HCT116 (cell line): ENCODE measurements at regions not wholly inside any gene's neighbourhood (a gene's known extent, or its start where the extent isn't known, plus 50 kb on each side); places are given as distances from the start of the nearest gene placed in this dataset.

Source experiments
- ATAC-seq: fragments of 200-7000 bp; cut with Tn5 transposase; 2 replicates; pipeline ENCODE4 v1.9.1; 2020; ENCODE audit warnings: mild to moderate bottlenecking, moderate library complexity
- BruUV-seq: library from RNA; stranded (reverse); fragments of 400-500 nt; replicated peaks from 2 replicates; lab custom pipeline; 2021; lab: Mats Ljungman, UMichigan
- CTCF ChIA-PET: fragments of 300-600 bp; sonication (Branson Sonifier 250); formaldehyde crosslinking; loops from one replicate; lab custom pipeline; 2021; ENCODE audit warnings: antibody characterized with exemption; lab: Charles Lee
- POLR2A ChIA-PET: fragments of 300-600, 350-600 bp; sonication (Branson Sonifier 250); formaldehyde crosslinking; loops from one replicate; lab custom pipeline; 2021; ENCODE audit warnings: antibody characterized with exemption; lab: Charles Lee
- RAD21 ChIA-PET, 2 experiments: fragments of 300-600 bp; sonication (Branson Sonifier 250); formaldehyde crosslinking; loops; one replicate each; lab custom pipeline; 2023; ENCODE audit warnings: low total read pairs in 2 of 2; ENCODE audit not compliant: uncharacterized antibody in 2 of 2, unreplicated experiment in 2 of 2, low non-redundant PET in 1 of 2; lab: Charles Lee
- DNase-seq: peaks from one replicate; pipeline ENCODE4 v3.0.0-alpha.2; 2010; ENCODE audit warnings: low read depth, low spot score
- H2AFZ ChIP-seq: fragments of 200-600 bp; shearing (Covaris generic), sonication (generic); 2 replicates; pipeline ENCODE4 v1.6.1; 2017; ENCODE audit warnings: low read depth, mixed run types, mixed read lengths, antibody characterized with exemption, low read length; ENCODE audit not compliant: poor library complexity, severe bottlenecking
- H3K27ac ChIP-seq: 2 replicates; pipeline ENCODE4 v1.5.1; 2012; ENCODE audit warnings: low read depth, low read length
- H3K27me3 ChIP-seq: fragments of 200-600 bp; sonication (generic); 2 replicates; pipeline ENCODE4 v1.6.1; 2016; ENCODE audit warnings: mixed run types, low read length, mixed read lengths; ENCODE audit not compliant: insufficient read depth
- H3K36me3 ChIP-seq, 2 experiments: fragments of 200-500 bp in 1 of 2; fragments of 200-600 bp in 1 of 2; sonication (Bioruptor generic) in 1 of 2; sonication (generic) in 1 of 2; 2 replicates each; pipeline versions ENCODE4 v1.5.1 to v1.6.1; 2014 to 2016; ENCODE audit warnings: low read length in 2 of 2, inconsistent platforms in 1 of 2, mixed read lengths in 1 of 2, mixed run types in 1 of 2; ENCODE audit not compliant: insufficient read depth in 2 of 2, control insufficient read depth in 1 of 2
- H3K4me1 ChIP-seq, 2 experiments: fragments of 200-600 bp in 1 of 2; sonication (generic) in 1 of 2; 2 replicates each; pipeline versions ENCODE4 v1.5.1 to v1.6.1; 2012 to 2017; ENCODE audit warnings: low read length in 2 of 2, inconsistent platforms in 1 of 2, mild to moderate bottlenecking in 1 of 2, mixed read lengths in 1 of 2, mixed run types in 1 of 2, moderate library complexity in 1 of 2; ENCODE audit not compliant: insufficient read depth in 2 of 2, control insufficient read depth in 1 of 2
- H3K4me2 ChIP-seq: fragments of 200-600 bp; sonication (generic); 2 replicates; pipeline ENCODE4 v1.6.1; 2017; ENCODE audit warnings: mixed run types, low read length, mixed read lengths
- H3K4me3 ChIP-seq, 2 experiments: fragments of 200-600 bp in 1 of 2; sonication (generic) in 1 of 2; replicated peaks in 1 of 2; 2 replicates each; pipeline ENCODE4 v1.5.1; 2011 to 2016; ENCODE audit warnings: low read length in 2 of 2, control low read depth in 1 of 2, low read depth in 1 of 2, mild to moderate bottlenecking in 1 of 2, mixed read lengths in 1 of 2, mixed run types in 1 of 2
- H3K79me2 ChIP-seq: fragments of 200-600 bp; sonication (generic); 2 replicates; pipeline ENCODE4 v1.6.1; 2017; ENCODE audit warnings: mild to moderate bottlenecking, mixed run types, low read length, moderate library complexity, mixed read lengths; ENCODE audit not compliant: insufficient read depth
- H3K9ac ChIP-seq: fragments of 200-600 bp; sonication (generic); 2 replicates; pipeline ENCODE4 v1.6.1; 2016; ENCODE audit warnings: low read length, mixed read lengths
- H3K9me2 ChIP-seq: fragments of 200-600 bp; sonication (generic), shearing (Covaris generic); 2 replicates; pipeline ENCODE4 v1.6.1; 2017; ENCODE audit warnings: mixed run types, mild to moderate bottlenecking, moderate library complexity; ENCODE audit not compliant: insufficient read depth
- H3K9me3 ChIP-seq, 2 experiments: fragments of 200-500 bp in 1 of 2; fragments of 200-600 bp in 1 of 2; sonication (Bioruptor generic) in 1 of 2; sonication (generic) in 1 of 2; 2 replicates each; pipeline ENCODE4 v1.6.1; 2014 to 2017; ENCODE audit warnings: low read length in 2 of 2, mixed read lengths in 2 of 2, inconsistent platforms in 1 of 2, low read depth in 1 of 2, mild to moderate bottlenecking in 1 of 2, mixed run types in 1 of 2, moderate library complexity in 1 of 2; ENCODE audit not compliant: control insufficient read depth in 1 of 2, insufficient read depth in 1 of 2
- H4K20me1 ChIP-seq: fragments of 200-600 bp; sonication (generic), shearing (Covaris generic); 2 replicates; pipeline ENCODE4 v1.6.1; 2017; ENCODE audit warnings: mixed run types, mild to moderate bottlenecking, moderate library complexity; ENCODE audit not compliant: insufficient read depth
- CTCF ChIP-seq, 3 experiments: fragments of 200-600 bp in 1 of 3; sonication (generic) in 1 of 3; IDR thresholded peaks in 2 of 3; conservative IDR thresholded peaks in 1 of 3; 2 replicates each; pipeline ENCODE4 v1.5.1; 2012 to 2017; ENCODE audit warnings: low read depth in 2 of 3, low read length in 2 of 3, antibody characterized with exemption in 1 of 3, borderline replicate concordance in 1 of 3, control low read depth in 1 of 3, mild to moderate bottlenecking in 1 of 3, mixed read lengths in 1 of 3, mixed run types in 1 of 3, moderate library complexity in 1 of 3; ENCODE audit not compliant: insufficient read depth in 1 of 3
- FOSL1 ChIP-seq: IDR thresholded peaks from 2 replicates; pipeline ENCODE4 v1.6.1; 2012; ENCODE audit warnings: low read depth
- JUND ChIP-seq: IDR thresholded peaks from 2 replicates; pipeline ENCODE4 v1.6.1; 2012
- MAX ChIP-seq: IDR thresholded peaks from 2 replicates; pipeline ENCODE4 v1.6.1; 2012
- RAD21 ChIP-seq: IDR thresholded peaks from 2 replicates; pipeline ENCODE4 v1.6.1; 2012; ENCODE audit warnings: low read depth, mild to moderate bottlenecking
- REST ChIP-seq: IDR thresholded peaks from 2 replicates; pipeline ENCODE4 v1.6.1; 2012; ENCODE audit warnings: low read depth
- SP1 ChIP-seq: IDR thresholded peaks from 2 replicates; pipeline ENCODE4 v1.6.1; 2012; ENCODE audit warnings: low read depth
- YY1 ChIP-seq: IDR thresholded peaks from 2 replicates; pipeline ENCODE4 v1.6.1; 2011; ENCODE audit warnings: low read length, low read depth, moderate library complexity, mild to moderate bottlenecking; ENCODE audit not compliant: insufficient replicate concordance; ENCODE audit errors: extremely low read depth
- intact Hi-C: fragments of 100-400 bp; cut with micrococcal nuclease; formaldehyde crosslinking; loops from 2 replicates; pipeline ENCODE4 v1.10.0; 2022

DNA sequence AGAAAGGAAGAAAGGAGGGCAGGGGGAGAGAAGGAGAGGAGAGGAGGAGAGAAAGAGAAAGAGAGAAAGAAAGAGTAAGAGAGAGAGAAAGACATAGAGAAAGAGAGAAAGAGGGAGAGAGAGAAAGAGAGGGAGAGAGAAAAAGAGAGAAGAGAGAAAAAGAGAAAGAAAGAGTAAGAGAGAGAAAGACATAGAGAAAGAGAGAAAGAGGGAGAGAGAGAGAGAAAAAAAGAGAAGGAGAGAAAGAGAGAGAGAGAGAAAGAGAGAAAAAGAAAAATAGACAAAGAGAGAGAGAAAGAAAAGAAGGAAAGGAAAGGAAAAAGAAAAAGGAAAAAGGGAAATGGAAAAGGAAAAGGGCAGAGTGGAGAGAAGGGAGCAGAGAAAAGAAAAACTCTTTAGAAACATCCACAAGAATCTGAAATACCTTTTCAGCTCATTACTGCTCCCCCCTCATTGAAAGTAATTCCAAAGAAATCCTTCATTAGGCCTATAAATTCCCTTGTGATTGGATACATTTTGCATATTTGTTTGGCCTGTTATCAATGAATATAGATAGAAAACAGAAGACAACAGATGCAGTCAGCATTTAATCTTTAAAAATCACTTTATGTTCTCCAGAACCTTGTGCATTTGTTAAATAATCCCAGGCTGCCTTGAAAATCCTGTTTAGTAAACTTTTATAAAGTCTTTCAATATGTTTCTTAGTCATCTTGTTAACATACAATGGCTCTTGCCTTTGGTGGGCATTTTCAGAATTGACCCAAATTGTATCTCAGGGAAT is 411.5 kb downstream of the NFIB start:
- DNase-seq (no peak), ATAC-seq (no peak)
- no peaks in the 10 kb centered on the region for H3K36me3 ChIP-seq
- no peaks in the 10 kb centered on the region for H4K20me1 ChIP-seq
- ChIA-PET POLR2A (no interaction called here), RAD21 (no interaction called here), CTCF (no interaction called here)
- BruUV-seq: no TSS peak
- peaks cover 0 to 2% of the 10 kb centered on the region in 2 experiments; a peak in 1 of 4 replicates for H3K9me3 ChIP-seq
- no peak overlapping the region for H3K4me3 ChIP-seq
- no peak overlapping the region for H3K4me2 ChIP-seq
- no peaks in the 10 kb centered on the region for H3K27me3 ChIP-seq
- no peak overlapping the region for H2AFZ ChIP-seq
- no peak for TF ChIP-seq RAD21
- no peak for TF ChIP-seq FOSL1
- no peak for TF ChIP-seq JUND
- TF ChIP-seq REST: no peak
- TF ChIP-seq MAX: no peak
- no peak for TF ChIP-seq YY1
- TF ChIP-seq CTCF (IDR thresholded peaks at IDR 0.05 in 2 of 3, conservative IDR thresholded peaks at IDR 0.05 in 1 of 3; ENCODE audit: borderline replicate concordance in 1 of 3, insufficient read depth in 1 of 3, low read depth in 2 of 3, low read length in 2 of 3): no peak
- TF ChIP-seq SP1: no peak
- no peaks in the 10 kb centered on the region for H3K4me1 ChIP-seq
- H3K9ac ChIP-seq: no peak overlapping the region
- no peak overlapping the region for H3K27ac ChIP-seq
- H3K9me2 ChIP-seq: no peaks in the 10 kb centered on the region
- H3K79me2 ChIP-seq: no peaks in the 10 kb centered on the region
- intact Hi-C loops: no loop called here
